ENCODE measurements at regions not wholly inside any gene's neighbourhood (a gene's known extent, or its start where the extent isn't known, plus 50 kb on each side); places are given as distances from the start of the nearest gene placed in this dataset.

GRCh38 chr21:43328185-43328957 lies 98.6 kb downstream of the SIK1 start:
- TF ChIP-seq POLR2A (IDR thresholded peaks at IDR 0.05) (no peak), CTCF (IDR thresholded peaks at IDR 0.05) (no peak)
